Small intestine (tissue), 7 donors: ENCODE measurements at regions not wholly inside any gene's neighbourhood (a gene's known extent, or its start where the extent isn't known, plus 50 kb on each side); places are given as distances from the start of the nearest gene placed in this dataset.

Experiments used
- DNase-seq, 2 donors: peaks; one replicate each; pipeline versions ENCODE4 v3.0.0 to v3.0.0-alpha.2; 2013
- FAIRE-seq: peaks from 2 replicates; lab custom pipeline; 2012; peaks lifted over from hg19 to GRCh38; lab: Jason Lieb, UNC
- H3K27ac ChIP-seq, 3 donors: one replicate each; pipeline ENCODE4 v1.5.1; 2013; ENCODE audit warnings: low read length in 2 of 3, mild to moderate bottlenecking in 2 of 3, control low read depth in 1 of 3, inconsistent platforms in 1 of 3, low read depth in 1 of 3, moderate library complexity in 1 of 3
- H3K27me3 ChIP-seq, 3 donors: one replicate each; pipeline ENCODE4 v1.6.1; 2013; ENCODE audit warnings: low read length in 3 of 3, inconsistent platforms in 1 of 3; ENCODE audit not compliant: control insufficient read depth in 3 of 3, insufficient read depth in 3 of 3
- H3K36me3 ChIP-seq, 3 donors: one replicate each; pipeline ENCODE4 v1.6.1; 2013; ENCODE audit warnings: low read length in 3 of 3, inconsistent platforms in 1 of 3, low read depth in 1 of 3, mild to moderate bottlenecking in 1 of 3, moderate library complexity in 1 of 3; ENCODE audit not compliant: control insufficient read depth in 3 of 3, insufficient read depth in 2 of 3
- H3K4me1 ChIP-seq, 3 donors: one replicate each; pipeline ENCODE4 v1.6.1; 2013; ENCODE audit warnings: low read length in 2 of 3, inconsistent platforms in 1 of 3, low read depth in 1 of 3, mild to moderate bottlenecking in 1 of 3, moderate library complexity in 1 of 3; ENCODE audit not compliant: control insufficient read depth in 3 of 3, insufficient read depth in 2 of 3
- H3K4me3 ChIP-seq, 3 donors: one replicate each; pipeline ENCODE4 v1.5.1; 2013; ENCODE audit warnings: low read length in 3 of 3, control low read depth in 1 of 3, inconsistent platforms in 1 of 3, low read depth in 1 of 3, mild to moderate bottlenecking in 1 of 3, moderate library complexity in 1 of 3
- H3K9me3 ChIP-seq, 2 donors: one replicate each; pipeline ENCODE4 v1.6.1; 2013; ENCODE audit warnings: low read depth in 1 of 2, low read length in 1 of 2; ENCODE audit not compliant: control insufficient read depth in 2 of 2, insufficient read depth in 1 of 2
- WGBS, 3 donors: extraction: QIAGEN DNeasy Blood & Tissue Kit; methylation state at CpG; one replicate each; pipeline ENCODE4 v1.1.7; 2013; 5-methylcytosine and 5-hydroxymethylcytosine counted together
- donor health status: healthy with polysubstance abuse.
- donor health status: control.
- donor health status: control.
- donor health status: Bipolar disorder and iron deficiency.
- donor health status: healthy.

GRCh38 chrX:20519826-20520225 lies 253.1 kb upstream of the RPS6KA3 start:
- Histone ChIP-seq H3K36me3 (no peaks in the 10 kb centered on the region), H3K27ac (no peak overlapping the region), H3K9me3 (no peaks in the 10 kb centered on the region), H3K4me1 (peaks cover 0 to 20% (median 0%) of the 10 kb centered on the region in 3 donors), H3K4me3 (no peak overlapping the region), H3K27me3 (no peaks in the 10 kb centered on the region)
- WGBS, 3 donors = 73 to 83% (median 80%) methylated on average over 5 of the region's 5 CpGs
- DNase-seq (no peak), FAIRE-seq (no peak)

GRCh38 chrX:20519146-20519545 lies 252.4 kb upstream of the RPS6KA3 start:
- FAIRE-seq = no peak
- 14 to 51% (median 37%) methylated on average over 5 of the region's 5 CpGs for WGBS, 3 donors
- H3K27ac ChIP-seq = peak overlapping the region in 1 of 3 donors; percentile 44
- H3K27me3 ChIP-seq = no peaks in the 10 kb centered on the region
- H3K9me3 ChIP-seq = no peaks in the 10 kb centered on the region
- peaks cover 0 to 20% (median 0%) of the 10 kb centered on the region in 3 donors for H3K4me1 ChIP-seq
- no peak overlapping the region for H3K4me3 ChIP-seq
- peak; percentile 39 to 64 for DNase-seq
- H3K36me3 ChIP-seq = no peaks in the 10 kb centered on the region

GRCh38 chrX:20517565-20517964 lies 250.9 kb upstream of the RPS6KA3 start:
- no peak overlapping the region for H3K27ac ChIP-seq
- FAIRE-seq (no peak), DNase-seq (no peak)
- no peak overlapping the region for H3K4me3 ChIP-seq
- no peaks in the 10 kb centered on the region for H3K27me3 ChIP-seq
- WGBS, 3 donors = 57 to 66% (median 58%) methylated on average over 1 of the region's 1 CpG
- H3K4me1 ChIP-seq = peaks cover 0 to 20% (median 0%) of the 10 kb centered on the region in 3 donors
- H3K9me3 ChIP-seq = no peaks in the 10 kb centered on the region
- no peaks in the 10 kb centered on the region for H3K36me3 ChIP-seq

GRCh38 chrX:20515841-20516461 lies 249.2 kb upstream of the RPS6KA3 start:
- H3K27me3 ChIP-seq = no peaks in the 10 kb centered on the region
- peak overlapping the region in 1 of 3 donors; percentile 34 for H3K27ac ChIP-seq
- no peaks in the 10 kb centered on the region for H3K36me3 ChIP-seq
- peak; percentile 43 to 54 for DNase-seq
- 8 to 21% (median 13%) methylated on average over 1 of the region's 1 CpG for WGBS, 3 donors
- H3K9me3 ChIP-seq = no peaks in the 10 kb centered on the region
- peaks cover 0 to 20% (median 0%) of the 10 kb centered on the region in 3 donors for H3K4me1 ChIP-seq
- FAIRE-seq = no peak
- H3K4me3 ChIP-seq = no peak overlapping the region

- 52 to 66% (median 54%) methylated on average over 1 of the region's 1 CpG for WGBS, 3 donors
- FAIRE-seq = no peak
Measured at GRCh38 chrX:20514358-20514757, 247.6 kb upstream of the RPS6KA3 start.

GRCh38 chrX:20513185-20513584 lies 246.5 kb upstream of the RPS6KA3 start:
- peaks cover 0 to 6% (median 0%) of the 10 kb centered on the region in 3 donors for H3K4me1 ChIP-seq
- H3K36me3 ChIP-seq = no peaks in the 10 kb centered on the region
- 59 to 86% (median 72%) methylated on average over 3 of the region's 3 CpGs for WGBS, 3 donors
- H3K4me3 ChIP-seq = no peak overlapping the region
- H3K27me3 ChIP-seq = no peaks in the 10 kb centered on the region
- no peaks in the 10 kb centered on the region for H3K9me3 ChIP-seq
- H3K27ac ChIP-seq = no peak overlapping the region
- no peak for DNase-seq
- no peak for FAIRE-seq

More at GRCh38 chrX:20514358-20514757, 247.6 kb upstream of the RPS6KA3 start:
- Histone ChIP-seq H3K9me3 (no peaks in the 10 kb centered on the region), H3K36me3 (no peaks in the 10 kb centered on the region), H3K27ac (no peak overlapping the region), H3K4me3 (no peak overlapping the region), H3K4me1 (peaks cover 0 to 16% (median 0%) of the 10 kb centered on the region in 3 donors), H3K27me3 (no peaks in the 10 kb centered on the region)
- DNase-seq = no peak

GRCh38 chrX:20511792-20512191 lies 245.1 kb upstream of the RPS6KA3 start:
- peaks cover 0 to 5% (median 0%) of the 10 kb centered on the region in 3 donors for H3K4me1 ChIP-seq
- no peak for DNase-seq
- H3K27me3 ChIP-seq = no peaks in the 10 kb centered on the region
- no peaks in the 10 kb centered on the region for H3K36me3 ChIP-seq
- WGBS, 3 donors = 63 to 88% (median 83%) methylated on average over 5 of the region's 5 CpGs
- FAIRE-seq = no peak
- H3K9me3 ChIP-seq = no peaks in the 10 kb centered on the region
- no peak overlapping the region for H3K4me3 ChIP-seq
- H3K27ac ChIP-seq = no peak overlapping the region

GRCh38 chrX:20507901-20508620 lies 241.4 kb upstream of the RPS6KA3 start:
- no peak for FAIRE-seq
- Histone ChIP-seq H3K9me3 (no peaks in the 10 kb centered on the region), H3K4me3 (no peak overlapping the region), H3K4me1 (no peaks in the 10 kb centered on the region), H3K27ac (no peak overlapping the region), H3K36me3 (no peaks in the 10 kb centered on the region), H3K27me3 (no peaks in the 10 kb centered on the region)
- WGBS, 3 donors = 81 to 92% (median 88%) methylated on average over 2 of the region's 2 CpGs
- DNase-seq = peak in 1 of 2 donors; percentile 28
